ENCODE measurements at regions not wholly inside any gene's neighbourhood (a gene's known extent, or its start where the extent isn't known, plus 50 kb on each side); places are given as distances from the start of the nearest gene placed in this dataset.

GRCh38 chr14:22099942-22100763, 426.5 kb upstream of the OR4E1 start:
- TF ChIP-seq, protein P1, sequence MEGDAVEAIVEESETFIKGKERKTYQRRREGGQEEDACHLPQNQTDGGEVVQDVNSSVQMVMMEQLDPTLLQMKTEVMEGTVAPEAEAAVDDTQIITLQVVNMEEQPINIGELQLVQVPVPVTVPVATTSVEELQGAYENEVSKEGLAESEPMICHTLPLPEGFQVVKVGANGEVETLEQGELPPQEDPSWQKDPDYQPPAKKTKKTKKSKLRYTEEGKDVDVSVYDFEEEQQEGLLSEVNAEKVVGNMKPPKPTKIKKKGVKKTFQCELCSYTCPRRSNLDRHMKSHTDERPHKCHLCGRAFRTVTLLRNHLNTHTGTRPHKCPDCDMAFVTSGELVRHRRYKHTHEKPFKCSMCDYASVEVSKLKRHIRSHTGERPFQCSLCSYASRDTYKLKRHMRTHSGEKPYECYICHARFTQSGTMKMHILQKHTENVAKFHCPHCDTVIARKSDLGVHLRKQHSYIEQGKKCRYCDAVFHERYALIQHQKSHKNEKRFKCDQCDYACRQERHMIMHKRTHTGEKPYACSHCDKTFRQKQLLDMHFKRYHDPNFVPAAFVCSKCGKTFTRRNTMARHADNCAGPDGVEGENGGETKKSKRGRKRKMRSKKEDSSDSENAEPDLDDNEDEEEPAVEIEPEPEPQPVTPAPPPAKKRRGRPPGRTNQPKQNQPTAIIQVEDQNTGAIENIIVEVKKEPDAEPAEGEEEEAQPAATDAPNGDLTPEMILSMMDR (conservative IDR thresholded peaks at IDR 0.05) = peak; percentile 75
- no peak for TF ChIP-seq ZFX (IDR thresholded peaks at IDR 0.05)
- H3K27ac ChIP-seq = no peak overlapping the region

- TF ChIP-seq ZFX (IDR thresholded peaks at IDR 0.05) = no peak
- TF ChIP-seq, protein P1 (conservative IDR thresholded peaks at IDR 0.05) = no peak
Observed at GRCh38 chr14:22098435-22098834, 424.8 kb upstream of the OR4E1 start.

DNA sequence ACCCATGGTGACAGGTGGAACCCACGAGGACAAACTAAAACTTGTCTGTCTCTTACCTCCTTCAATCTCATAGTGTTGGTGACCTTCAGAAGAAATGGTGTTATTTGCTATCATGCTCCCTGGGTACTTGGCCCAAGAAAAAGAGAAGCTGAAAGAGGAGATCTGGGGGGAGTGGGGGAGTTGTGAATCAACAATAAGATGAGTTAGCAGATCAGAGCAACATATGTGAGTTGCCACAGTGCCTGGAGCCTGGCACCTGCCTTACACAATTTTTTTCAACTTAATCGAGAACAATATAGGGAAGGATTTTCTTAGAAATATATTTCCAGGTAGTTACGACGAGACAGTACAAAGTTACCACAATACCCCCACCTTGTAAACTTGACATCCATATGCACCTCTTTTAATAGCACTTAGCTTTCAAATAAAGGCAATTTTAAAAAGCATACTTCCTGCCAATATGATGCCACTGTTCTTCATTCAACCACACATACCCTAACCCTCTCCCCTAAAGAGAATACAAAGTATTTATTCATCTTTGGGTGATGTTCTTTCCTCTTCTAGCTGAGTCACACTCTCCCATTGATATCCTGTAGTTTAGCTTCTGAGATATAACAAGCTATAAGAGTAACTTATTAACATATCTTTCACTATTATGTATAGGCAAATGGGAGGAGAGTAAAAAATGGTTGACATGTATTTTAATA, 424.1 kb upstream of the OR4E1 start:
- no peak overlapping the region for H3K27ac ChIP-seq
- TF ChIP-seq, protein P1 (conservative IDR thresholded peaks at IDR 0.05) = no peak
- TF ChIP-seq ZFX (IDR thresholded peaks at IDR 0.05) = no peak

More at GRCh38 chr14:22098435-22098834, 424.8 kb upstream of the OR4E1 start:
- H3K27ac ChIP-seq = no peak overlapping the region

- H3K27ac ChIP-seq = no peak overlapping the region
- TF ChIP-seq ZFX (IDR thresholded peaks at IDR 0.05) = no peak
- TF ChIP-seq, protein P1 (conservative IDR thresholded peaks at IDR 0.05) = no peak
Observed at GRCh38 chr14:22097072-22097471, 423.5 kb upstream of the OR4E1 start.

DNA sequence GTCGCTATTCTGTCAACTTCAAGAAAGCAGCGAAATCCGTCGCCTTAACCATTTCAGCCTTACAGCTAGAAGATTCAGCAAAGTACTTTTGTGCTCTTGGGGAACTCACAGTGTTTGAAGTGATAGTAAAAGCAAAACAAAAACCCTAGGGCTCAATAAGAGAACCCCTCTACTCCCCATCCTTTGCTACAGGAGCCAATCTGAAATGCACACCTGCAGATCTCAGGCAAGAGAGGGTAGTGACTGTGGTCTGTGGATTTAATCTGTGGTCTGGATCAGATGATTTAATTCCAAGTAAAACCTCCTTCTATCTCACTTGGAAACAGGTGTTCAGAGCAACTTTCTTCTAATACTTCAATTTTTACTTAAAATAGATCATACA, 422.9 kb upstream of the OR4E1 start:
- TF ChIP-seq ZFX (IDR thresholded peaks at IDR 0.05) = no peak
- TF ChIP-seq, protein P1 (conservative IDR thresholded peaks at IDR 0.05) = no peak
- no peak overlapping the region for H3K27ac ChIP-seq

- TF ChIP-seq, protein P1 (conservative IDR thresholded peaks at IDR 0.05) = no peak
- H3K27ac ChIP-seq = no peak overlapping the region
Observed at GRCh38 chr14:22095860-22096513, 422.4 kb upstream of the OR4E1 start.

- TF ChIP-seq ZFX (IDR thresholded peaks at IDR 0.05) = no peak
- TF ChIP-seq, protein P1 (conservative IDR thresholded peaks at IDR 0.05) = no peak
- H3K27ac ChIP-seq = no peak overlapping the region
Observed at GRCh38 chr14:22089940-22090339, 416.3 kb upstream of the OR4E1 start.

All from C4-2B (cell line).